ENCODE measurements at regions not wholly inside any gene's neighbourhood (a gene's known extent, or its start where the extent isn't known, plus 50 kb on each side); places are given as distances from the start of the nearest gene placed in this dataset.

GRCh38 chrX:43510209-43510608 lies 145.9 kb upstream of the MAOA start:
- no peak for DNase-seq
- Mint-ChIP-seq H3K36me3 (ENCODE audit: low read depth) (no peaks in the 10 kb centered on the region), H3K9me3 (no peaks in the 10 kb centered on the region), H3K4me1 (peaks cover 3% of the 10 kb centered on the region), H3K27me3 (no peaks in the 10 kb centered on the region), H3K27ac (no peak overlapping the region), H3K4me3 (no peak overlapping the region)
- intact Hi-C loops (cut with micrococcal nuclease), result no loop called here

GRCh38 chrX:43513085-43513484 lies 143.0 kb upstream of the MAOA start:
- H3K4me1 Mint-ChIP-seq, result peaks cover 3% of the 10 kb centered on the region
- no peaks in the 10 kb centered on the region for H3K9me3 Mint-ChIP-seq
- intact Hi-C loops (cut with micrococcal nuclease), result no loop called here
- no peaks in the 10 kb centered on the region for H3K27me3 Mint-ChIP-seq
- no peaks in the 10 kb centered on the region for H3K36me3 Mint-ChIP-seq (ENCODE audit: low read depth)
- DNase-seq, result no peak
- no peak overlapping the region for H3K4me3 Mint-ChIP-seq
- H3K27ac Mint-ChIP-seq, result no peak overlapping the region

- Mint-ChIP-seq H3K27ac (no peak overlapping the region), H3K9me3 (no peaks in the 10 kb centered on the region), H3K27me3 (no peaks in the 10 kb centered on the region), H3K36me3 (ENCODE audit: low read depth) (no peaks in the 10 kb centered on the region), H3K4me3 (no peak overlapping the region), H3K4me1 (peaks cover 3% of the 10 kb centered on the region)
- no peak for DNase-seq
- intact Hi-C loops (cut with micrococcal nuclease), result no loop called here
These were observed 141.3 kb upstream of the MAOA start for GRCh38 chrX:43514820-43515219.

GRCh38 chrX:43522582-43522981 lies 133.5 kb upstream of the MAOA start:
- Mint-ChIP-seq H3K4me1 (no peaks in the 10 kb centered on the region), H3K27me3 (no peaks in the 10 kb centered on the region), H3K9me3 (peaks cover 3% of the 10 kb centered on the region), H3K36me3 (ENCODE audit: low read depth) (no peaks in the 10 kb centered on the region), H3K27ac (no peak overlapping the region), H3K4me3 (no peak overlapping the region)
- intact Hi-C loops (cut with micrococcal nuclease), result no loop called here
- no peak for DNase-seq

GRCh38 chrX:43525901-43526610 lies 130.0 kb upstream of the MAOA start:
- intact Hi-C loops (cut with micrococcal nuclease), result no loop called here
- H3K27me3 Mint-ChIP-seq, result no peaks in the 10 kb centered on the region
- H3K4me1 Mint-ChIP-seq, result no peaks in the 10 kb centered on the region
- H3K36me3 Mint-ChIP-seq (ENCODE audit: low read depth), result no peaks in the 10 kb centered on the region
- no peak for DNase-seq
- no peak overlapping the region for H3K27ac Mint-ChIP-seq
- H3K9me3 Mint-ChIP-seq, result peaks cover 3% of the 10 kb centered on the region
- no peak overlapping the region for H3K4me3 Mint-ChIP-seq

GRCh38 chrX:43526878-43527277 lies 129.2 kb upstream of the MAOA start:
- intact Hi-C loops (cut with micrococcal nuclease), result no loop called here
- H3K4me3 Mint-ChIP-seq, result no peak overlapping the region

GRCh38 chrX:43527801-43528200 lies 128.3 kb upstream of the MAOA start:
- no peaks in the 10 kb centered on the region for H3K36me3 Mint-ChIP-seq (ENCODE audit: low read depth)
- intact Hi-C loops (cut with micrococcal nuclease), result no loop called here
- H3K27me3 Mint-ChIP-seq, result no peaks in the 10 kb centered on the region
- no peak overlapping the region for H3K27ac Mint-ChIP-seq
- H3K9me3 Mint-ChIP-seq, result peaks cover 9% of the 10 kb centered on the region
- no peaks in the 10 kb centered on the region for H3K4me1 Mint-ChIP-seq
- DNase-seq, result no peak
- no peak overlapping the region for H3K4me3 Mint-ChIP-seq

More at GRCh38 chrX:43526878-43527277, 129.2 kb upstream of the MAOA start:
- H3K27ac Mint-ChIP-seq, result no peak overlapping the region
- no peaks in the 10 kb centered on the region for H3K27me3 Mint-ChIP-seq
- no peak for DNase-seq
- no peaks in the 10 kb centered on the region for H3K4me1 Mint-ChIP-seq
- H3K9me3 Mint-ChIP-seq, result peaks cover 8% of the 10 kb centered on the region
- H3K36me3 Mint-ChIP-seq (ENCODE audit: low read depth), result no peaks in the 10 kb centered on the region

GRCh38 chrX:43530837-43531236 lies 125.3 kb upstream of the MAOA start:
- H3K4me1 Mint-ChIP-seq, result no peaks in the 10 kb centered on the region
- no peak overlapping the region for H3K4me3 Mint-ChIP-seq
- H3K9me3 Mint-ChIP-seq, result peaks cover 17% of the 10 kb centered on the region
- no peaks in the 10 kb centered on the region for H3K36me3 Mint-ChIP-seq (ENCODE audit: low read depth)
- intact Hi-C loops (cut with micrococcal nuclease), result no loop called here
- H3K27me3 Mint-ChIP-seq, result no peaks in the 10 kb centered on the region
- H3K27ac Mint-ChIP-seq, result no peak overlapping the region
- no peak for DNase-seq

GRCh38 chrX:43540318-43540717 lies 115.8 kb upstream of the MAOA start:
- no peak overlapping the region for H3K27ac Mint-ChIP-seq
- no peaks in the 10 kb centered on the region for H3K4me1 Mint-ChIP-seq
- H3K27me3 Mint-ChIP-seq, result no peaks in the 10 kb centered on the region
- no peak for DNase-seq
- no peaks in the 10 kb centered on the region for H3K36me3 Mint-ChIP-seq (ENCODE audit: low read depth)
- peaks cover under 1% of the 10 kb centered on the region for H3K9me3 Mint-ChIP-seq
- H3K4me3 Mint-ChIP-seq, result no peak overlapping the region
- intact Hi-C loops (cut with micrococcal nuclease), result no loop called here

GRCh38 chrX:43551590-43551989 lies 104.5 kb upstream of the MAOA start:
- Mint-ChIP-seq H3K36me3 (ENCODE audit: low read depth) (no peaks in the 10 kb centered on the region), H3K9me3 (no peaks in the 10 kb centered on the region), H3K4me1 (no peaks in the 10 kb centered on the region), H3K27me3 (no peaks in the 10 kb centered on the region), H3K27ac (no peak overlapping the region), H3K4me3 (no peak overlapping the region)
- DNase-seq, result no peak
- intact Hi-C loops (cut with micrococcal nuclease), result no loop called here

- Mint-ChIP-seq H3K4me3 (no peak overlapping the region), H3K36me3 (ENCODE audit: low read depth) (no peaks in the 10 kb centered on the region), H3K27ac (no peak overlapping the region), H3K9me3 (no peaks in the 10 kb centered on the region), H3K27me3 (no peaks in the 10 kb centered on the region), H3K4me1 (no peaks in the 10 kb centered on the region)
- intact Hi-C loops (cut with micrococcal nuclease), result no loop called here
- no peak for DNase-seq
These were observed 103.9 kb upstream of the MAOA start for GRCh38 chrX:43552156-43552555.

- no peaks in the 10 kb centered on the region for H3K27me3 Mint-ChIP-seq
- no peaks in the 10 kb centered on the region for H3K9me3 Mint-ChIP-seq
- no peak for DNase-seq
- intact Hi-C loops (cut with micrococcal nuclease), result no loop called here
- H3K36me3 Mint-ChIP-seq (ENCODE audit: low read depth), result no peaks in the 10 kb centered on the region
- no peak overlapping the region for H3K4me3 Mint-ChIP-seq
- H3K27ac Mint-ChIP-seq, result no peak overlapping the region
- H3K4me1 Mint-ChIP-seq, result no peaks in the 10 kb centered on the region
These were observed 103.4 kb upstream of the MAOA start for GRCh38 chrX:43552703-43553102.

GRCh38 chrX:43553257-43553656 lies 102.8 kb upstream of the MAOA start:
- Mint-ChIP-seq H3K9me3 (no peaks in the 10 kb centered on the region), H3K27me3 (no peaks in the 10 kb centered on the region), H3K4me3 (no peak overlapping the region), H3K27ac (no peak overlapping the region), H3K36me3 (ENCODE audit: low read depth) (no peaks in the 10 kb centered on the region), H3K4me1 (no peaks in the 10 kb centered on the region)
- intact Hi-C loops (cut with micrococcal nuclease), result no loop called here
- DNase-seq, result no peak

GRCh38 chrX:43556207-43556606 lies 99.9 kb upstream of the MAOA start:
- intact Hi-C loops (cut with micrococcal nuclease), result loop anchor here (5.0 kb wide), 2 partner anchors 1759 to 1774 kb away; no protein-coding TSS in a partner anchor
- Mint-ChIP-seq H3K9me3 (no peaks in the 10 kb centered on the region), H3K27me3 (no peaks in the 10 kb centered on the region), H3K4me3 (no peak overlapping the region), H3K36me3 (ENCODE audit: low read depth) (no peaks in the 10 kb centered on the region), H3K27ac (no peak overlapping the region), H3K4me1 (no peaks in the 10 kb centered on the region)
- no peak for DNase-seq

GRCh38 chrX:43557792-43558191 lies 98.3 kb upstream of the MAOA start:
- H3K27ac Mint-ChIP-seq, result no peak overlapping the region
- no peak overlapping the region for H3K4me3 Mint-ChIP-seq
- peak; percentile 81 for DNase-seq
- H3K9me3 Mint-ChIP-seq, result no peaks in the 10 kb centered on the region
- no peaks in the 10 kb centered on the region for H3K27me3 Mint-ChIP-seq
- intact Hi-C loops (cut with micrococcal nuclease), result loop anchor here (2.0 to 5.0 kb wide), 3 partner anchors 193 to 1775 kb away; no protein-coding TSS in a partner anchor
- no peaks in the 10 kb centered on the region for H3K36me3 Mint-ChIP-seq (ENCODE audit: low read depth)
- H3K4me1 Mint-ChIP-seq, result no peaks in the 10 kb centered on the region

Data from activated CD4-positive, alpha-beta T cell treated with anti-CD3 and anti-CD28 coated beads, Interleukin-2, amount 10 ng/mL, durations not matched to agents 24 days and 14 days (primary cell).